Sigmoid colon (tissue), 6 donors: ENCODE measurements at regions not wholly inside any gene's neighbourhood (a gene's known extent, or its start where the extent isn't known, plus 50 kb on each side); places are given as distances from the start of the nearest gene placed in this dataset.

Source experiments
- DNase-seq: peaks from one replicate; pipeline ENCODE4 v3.0.0-alpha.2; 2019
- H3K27ac ChIP-seq, 4 donors: fragments of 200-600 bp; sonication (generic); one replicate each; pipeline ENCODE4 v1.5.1; 2016 to 2019; ENCODE audit warnings: mild to moderate bottlenecking in 1 of 4
- H3K27me3 ChIP-seq, 3 donors: fragments of 200-600 bp; sonication (generic); one replicate each; pipeline ENCODE4 v1.5.1; 2019; ENCODE audit warnings: mild to moderate bottlenecking in 1 of 3
- H3K36me3 ChIP-seq, 4 donors: fragments of 200-600 bp; sonication (generic); one replicate each; pipeline ENCODE4 v1.5.1; 2016 to 2019
- H3K4me1 ChIP-seq, 4 donors: fragments of 200-600 bp; sonication (generic); one replicate each; pipeline ENCODE4 v1.5.1; 2017 to 2019
- H3K4me3 ChIP-seq, 4 donors: fragments of 200-600 bp; sonication (generic); one replicate each; pipeline ENCODE4 v1.5.1; 2017 to 2019; ENCODE audit warnings: mild to moderate bottlenecking in 2 of 4, moderate library complexity in 1 of 4
- H3K9me3 ChIP-seq, 4 donors: fragments of 200-600 bp in 3 of 4; sonication (generic) in 3 of 4; one replicate each; pipeline versions ENCODE4 v1.5.1 to v1.6.1; 2013 to 2019
- CTCF ChIP-seq, 4 experiments: fragments of 450-650 bp in 3 of 4; fragments of 200-600 bp in 1 of 4; IDR thresholded peaks; one replicate each; pipeline ENCODE4 v1.5.1; 2016 to 2019; ENCODE audit warnings: antibody characterized with exemption in 4 of 4, mild to moderate bottlenecking in 3 of 4, moderate library complexity in 2 of 4
- EP300 ChIP-seq, 4 donors: sonication (generic); formaldehyde crosslinking; IDR thresholded peaks; one replicate each; pipeline ENCODE4 v1.6.1; 2017; ENCODE audit warnings: antibody characterized with exemption in 4 of 4
- POLR2A ChIP-seq, 2 donors: fragments of 450-650 bp; IDR thresholded peaks; one replicate each; pipeline ENCODE4 v1.6.1; 2016; ENCODE audit warnings: antibody characterized with exemption in 2 of 2, mild to moderate bottlenecking in 2 of 2, moderate library complexity in 2 of 2
- POLR2AphosphoS5 ChIP-seq, 4 donors: sonication (generic); formaldehyde crosslinking; IDR thresholded peaks; one replicate each; pipeline ENCODE4 v1.6.1; 2017; ENCODE audit warnings: antibody characterized with exemption in 4 of 4
- WGBS, 2 donors: extraction: QIAGEN DNeasy Blood & Tissue Kit; methylation state at CpG; one replicate each; pipeline ENCODE4 v1.1.7; 2013; 5-methylcytosine and 5-hydroxymethylcytosine counted together
- intact Hi-C: fragments of 100-400 bp; cut with DNase I; formaldehyde crosslinking; loops from one replicate; pipeline ENCODE4 v1.15.1; 2023
- donor health status: healthy with polysubstance abuse.
- donor health status: healthy.

GRCh38 chr9:12352045-12352315, 341.2 kb upstream of the TYRP1 start:
- H3K4me1 ChIP-seq: no peaks in the 10 kb centered on the region
- no peak for TF ChIP-seq POLR2A (IDR thresholded peaks at IDR 0.05)
- TF ChIP-seq POLR2AphosphoS5 (IDR thresholded peaks at IDR 0.05): no peak
- TF ChIP-seq CTCF (IDR thresholded peaks at IDR 0.05): no peak
- no peak for TF ChIP-seq EP300 (IDR thresholded peaks at IDR 0.05)
- no peaks in the 10 kb centered on the region for H3K9me3 ChIP-seq
- no peaks in the 10 kb centered on the region for H3K27me3 ChIP-seq
- H3K27ac ChIP-seq: no peak overlapping the region
- no peak overlapping the region for H3K4me3 ChIP-seq
- no peak for DNase-seq
- intact Hi-C loops: no loop called here
- H3K36me3 ChIP-seq: no peaks in the 10 kb centered on the region

- TF ChIP-seq EP300 (IDR thresholded peaks at IDR 0.05) (no peak), POLR2A (IDR thresholded peaks at IDR 0.05) (no peak), POLR2AphosphoS5 (IDR thresholded peaks at IDR 0.05) (no peak), CTCF (IDR thresholded peaks at IDR 0.05) (no peak)
- Histone ChIP-seq H3K27ac (no peak overlapping the region), H3K27me3 (no peaks in the 10 kb centered on the region), H3K4me1 (no peaks in the 10 kb centered on the region), H3K4me3 (no peak overlapping the region), H3K9me3 (no peaks in the 10 kb centered on the region), H3K36me3 (no peaks in the 10 kb centered on the region)
- DNase-seq: no peak
- WGBS, 2 donors: 61 to 66% methylated on average over 2 of the region's 2 CpGs
- intact Hi-C loops: no loop called here
Measured at GRCh38 chr9:12363439-12363838, 329.7 kb upstream of the TYRP1 start.

GRCh38 chr9:12368569-12368968, 324.6 kb upstream of the TYRP1 start:
- Histone ChIP-seq H3K27me3 (no peaks in the 10 kb centered on the region), H3K36me3 (no peaks in the 10 kb centered on the region), H3K27ac (no peak overlapping the region), H3K9me3 (no peaks in the 10 kb centered on the region), H3K4me3 (no peak overlapping the region), H3K4me1 (no peaks in the 10 kb centered on the region)
- 39 to 46% methylated on average over 2 of the region's 2 CpGs for WGBS, 2 donors
- DNase-seq: no peak
- intact Hi-C loops: no loop called here
- TF ChIP-seq POLR2A (IDR thresholded peaks at IDR 0.05) (no peak), POLR2AphosphoS5 (IDR thresholded peaks at IDR 0.05) (no peak), CTCF (IDR thresholded peaks at IDR 0.05) (no peak), EP300 (IDR thresholded peaks at IDR 0.05) (no peak)

GRCh38 chr9:12391839-12392509, 301.2 kb upstream of the TYRP1 start:
- 40 to 70% methylated on average over 2 of the region's 2 CpGs for WGBS, 2 donors
- H3K9me3 ChIP-seq: no peaks in the 10 kb centered on the region
- intact Hi-C loops: no loop called here

More at GRCh38 chr9:12391839-12392509, 301.2 kb upstream of the TYRP1 start:
- no peak for DNase-seq
- Histone ChIP-seq H3K4me1 (no peaks in the 10 kb centered on the region), H3K27ac (no peak overlapping the region), H3K4me3 (no peak overlapping the region), H3K27me3 (no peaks in the 10 kb centered on the region), H3K36me3 (no peaks in the 10 kb centered on the region)
- TF ChIP-seq EP300 (IDR thresholded peaks at IDR 0.05) (no peak), POLR2A (IDR thresholded peaks at IDR 0.05) (no peak), CTCF (IDR thresholded peaks at IDR 0.05) (no peak), POLR2AphosphoS5 (IDR thresholded peaks at IDR 0.05) (no peak)
